Activated CD4-positive, alpha-beta memory T cell treated with anti-CD3 and anti-CD28 coated beads, Interleukin-2, amount 10 ng/mL, durations not matched to agents 7 days and 5 days (primary cell): ENCODE measurements at regions not wholly inside any gene's neighbourhood (a gene's known extent, or its start where the extent isn't known, plus 50 kb on each side); places are given as distances from the start of the nearest gene placed in this dataset.

Source experiments
- CTCF ChIA-PET: fragments of 350-600 bp; sonication (Branson Sonifier 250); formaldehyde crosslinking; loops from one replicate; lab custom pipeline; 2021; ENCODE audit warnings: antibody characterized with exemption, inconsistent platforms; lab: Charles Lee
- POLR2A ChIA-PET: fragments of 350-600 bp; sonication (Branson Sonifier 250); formaldehyde crosslinking; loops from one replicate; lab custom pipeline; 2021; ENCODE audit warnings: antibody characterized with exemption; lab: Charles Lee
- DNase-seq: peaks from one replicate; pipeline ENCODE4 v3.0.0-alpha.2; 2020
- H3K27ac Mint-ChIP-seq: one replicate; pipeline ENCODE4 v1.8.0; 2021; ENCODE audit warnings: mild to moderate bottlenecking, mixed read lengths
- H3K27me3 Mint-ChIP-seq: one replicate; pipeline ENCODE4 v1.8.0; 2021; ENCODE audit warnings: mixed read lengths
- H3K36me3 Mint-ChIP-seq: one replicate; pipeline ENCODE4 v1.8.0; 2021; ENCODE audit warnings: low read depth, mixed read lengths
- H3K4me1 Mint-ChIP-seq: one replicate; pipeline ENCODE4 v1.8.0; 2021; ENCODE audit warnings: mixed read lengths
- H3K4me3 Mint-ChIP-seq: one replicate; pipeline ENCODE4 v1.8.0; 2021; ENCODE audit warnings: mild to moderate bottlenecking, mixed read lengths
- H3K9me3 Mint-ChIP-seq: one replicate; pipeline ENCODE4 v1.8.0; 2021; ENCODE audit warnings: mixed read lengths

GRCh38 chr3:159821110-159821509 is 167.5 kb upstream of the IL12A start:
- Mint-ChIP-seq H3K9me3 (no peaks in the 10 kb centered on the region), H3K4me3 (no peak overlapping the region), H3K27ac (no peak overlapping the region), H3K4me1 (no peaks in the 10 kb centered on the region), H3K36me3 (no peaks in the 10 kb centered on the region), H3K27me3 (peaks cover 13% of the 10 kb centered on the region)
- ChIA-PET CTCF (no interaction called here), POLR2A (no interaction called here)
- DNase-seq, result no peak

- Mint-ChIP-seq H3K4me1 (no peaks in the 10 kb centered on the region), H3K27me3 (peaks cover 11% of the 10 kb centered on the region), H3K4me3 (no peak overlapping the region), H3K27ac (no peak overlapping the region), H3K36me3 (no peaks in the 10 kb centered on the region), H3K9me3 (no peaks in the 10 kb centered on the region)
- CTCF ChIA-PET, result no interaction called here
- POLR2A ChIA-PET, result no interaction called here
- no peak for DNase-seq
These were observed 166.9 kb upstream of the IL12A start for GRCh38 chr3:159821736-159822135.

GRCh38 chr3:159823780-159824179 is 164.9 kb upstream of the IL12A start:
- H3K27ac Mint-ChIP-seq, result no peak overlapping the region
- no peak for DNase-seq
- H3K4me3 Mint-ChIP-seq, result no peak overlapping the region
- H3K27me3 Mint-ChIP-seq, result peaks cover 11% of the 10 kb centered on the region
- no peaks in the 10 kb centered on the region for H3K4me1 Mint-ChIP-seq
- POLR2A ChIA-PET, result no interaction called here
- H3K36me3 Mint-ChIP-seq, result no peaks in the 10 kb centered on the region
- no peaks in the 10 kb centered on the region for H3K9me3 Mint-ChIP-seq
- CTCF ChIA-PET, result no interaction called here

GRCh38 chr3:159824333-159824732 is 164.3 kb upstream of the IL12A start:
- no peak for DNase-seq
- no peaks in the 10 kb centered on the region for H3K4me1 Mint-ChIP-seq
- no peak overlapping the region for H3K27ac Mint-ChIP-seq
- POLR2A ChIA-PET, result no interaction called here
- H3K9me3 Mint-ChIP-seq, result no peaks in the 10 kb centered on the region
- peaks cover 11% of the 10 kb centered on the region for H3K27me3 Mint-ChIP-seq
- CTCF ChIA-PET, result no interaction called here
- no peaks in the 10 kb centered on the region for H3K36me3 Mint-ChIP-seq
- H3K4me3 Mint-ChIP-seq, result no peak overlapping the region

GRCh38 chr3:159825216-159825854 is 163.3 kb upstream of the IL12A start:
- CTCF ChIA-PET, result no interaction called here
- POLR2A ChIA-PET, result no interaction called here
- DNase-seq, result no peak
- no peaks in the 10 kb centered on the region for H3K9me3 Mint-ChIP-seq
- no peaks in the 10 kb centered on the region for H3K4me1 Mint-ChIP-seq
- H3K4me3 Mint-ChIP-seq, result no peak overlapping the region
- no peak overlapping the region for H3K27ac Mint-ChIP-seq
- H3K27me3 Mint-ChIP-seq, result peaks cover 11% of the 10 kb centered on the region
- no peaks in the 10 kb centered on the region for H3K36me3 Mint-ChIP-seq

GRCh38 chr3:159828542-159828943 is 160.1 kb upstream of the IL12A start:
- POLR2A ChIA-PET, result no interaction called here
- no peak for DNase-seq
- Mint-ChIP-seq H3K9me3 (no peaks in the 10 kb centered on the region), H3K4me3 (no peak overlapping the region), H3K27ac (no peak overlapping the region), H3K27me3 (peaks cover 5% of the 10 kb centered on the region), H3K4me1 (no peaks in the 10 kb centered on the region), H3K36me3 (no peaks in the 10 kb centered on the region)
- CTCF ChIA-PET, result interaction anchor here (0.7 to 1.6 kb wide), 6 partner anchors 10 to 1039 kb away, joined by 3 to 9 read pairs (median 3); partner anchors contain the start of gene IL12A

GRCh38 chr3:159829056-159829455 is 159.6 kb upstream of the IL12A start:
- peaks cover 5% of the 10 kb centered on the region for H3K27me3 Mint-ChIP-seq
- CTCF ChIA-PET, result interaction anchor here (0.8 to 1.6 kb wide), 4 partner anchors 11 to 177 kb away, joined by 3 to 9 read pairs (median 4); partner anchors contain the start of gene IL12A
- H3K9me3 Mint-ChIP-seq, result no peaks in the 10 kb centered on the region
- POLR2A ChIA-PET, result no interaction called here
- DNase-seq, result no peak
- H3K36me3 Mint-ChIP-seq, result no peaks in the 10 kb centered on the region
- no peaks in the 10 kb centered on the region for H3K4me1 Mint-ChIP-seq
- H3K4me3 Mint-ChIP-seq, result no peak overlapping the region
- no peak overlapping the region for H3K27ac Mint-ChIP-seq

GRCh38 chr3:159829539-159830227 is 159.0 kb upstream of the IL12A start:
- no peak for DNase-seq
- H3K27ac Mint-ChIP-seq, result no peak overlapping the region
- CTCF ChIA-PET, result interaction anchor here (1.6 kb wide), 1 partner anchor 23 kb away, joined by 3 read pairs; no protein-coding TSS in a partner anchor
- H3K36me3 Mint-ChIP-seq, result no peaks in the 10 kb centered on the region
- no peak overlapping the region for H3K4me3 Mint-ChIP-seq
- H3K27me3 Mint-ChIP-seq, result peaks cover 5% of the 10 kb centered on the region
- no peaks in the 10 kb centered on the region for H3K9me3 Mint-ChIP-seq
- no peaks in the 10 kb centered on the region for H3K4me1 Mint-ChIP-seq
- POLR2A ChIA-PET, result no interaction called here

- Mint-ChIP-seq H3K27ac (no peak overlapping the region), H3K27me3 (peaks cover 5% of the 10 kb centered on the region), H3K4me1 (no peaks in the 10 kb centered on the region)
These were observed 158.0 kb upstream of the IL12A start for GRCh38 chr3:159830523-159831154.

GRCh38 chr3:159831466-159831865 is 157.2 kb upstream of the IL12A start:
- peaks cover 2% of the 10 kb centered on the region for H3K27me3 Mint-ChIP-seq
- no peaks in the 10 kb centered on the region for H3K36me3 Mint-ChIP-seq
- DNase-seq, result no peak
- H3K27ac Mint-ChIP-seq, result no peak overlapping the region
- H3K9me3 Mint-ChIP-seq, result no peaks in the 10 kb centered on the region
- POLR2A ChIA-PET, result no interaction called here
- no peaks in the 10 kb centered on the region for H3K4me1 Mint-ChIP-seq
- no peak overlapping the region for H3K4me3 Mint-ChIP-seq
- CTCF ChIA-PET, result no interaction called here

More at GRCh38 chr3:159830523-159831154, 158.0 kb upstream of the IL12A start:
- Mint-ChIP-seq H3K9me3 (no peaks in the 10 kb centered on the region), H3K4me3 (no peak overlapping the region), H3K36me3 (no peaks in the 10 kb centered on the region)
- CTCF ChIA-PET, result no interaction called here
- no peak for DNase-seq
- POLR2A ChIA-PET, result no interaction called here

GRCh38 chr3:159832024-159832423 is 156.6 kb upstream of the IL12A start:
- peaks cover 2% of the 10 kb centered on the region for H3K27me3 Mint-ChIP-seq
- H3K4me3 Mint-ChIP-seq, result no peak overlapping the region
- H3K36me3 Mint-ChIP-seq, result no peaks in the 10 kb centered on the region
- no peak overlapping the region for H3K27ac Mint-ChIP-seq
- no peaks in the 10 kb centered on the region for H3K4me1 Mint-ChIP-seq
- no peaks in the 10 kb centered on the region for H3K9me3 Mint-ChIP-seq
- POLR2A ChIA-PET, result no interaction called here
- CTCF ChIA-PET, result interaction anchor here (0.7 kb wide), 1 partner anchor 174 kb away, joined by 3 read pairs; no protein-coding TSS in a partner anchor
- DNase-seq, result no peak

- H3K9me3 Mint-ChIP-seq, result no peaks in the 10 kb centered on the region
- H3K27me3 Mint-ChIP-seq, result peaks cover 12% of the 10 kb centered on the region
- no peaks in the 10 kb centered on the region for H3K4me1 Mint-ChIP-seq
- CTCF ChIA-PET, result no interaction called here
- POLR2A ChIA-PET, result no interaction called here
- no peaks in the 10 kb centered on the region for H3K36me3 Mint-ChIP-seq
- H3K27ac Mint-ChIP-seq, result no peak overlapping the region
- no peak overlapping the region for H3K4me3 Mint-ChIP-seq
- no peak for DNase-seq
These were observed 153.5 kb upstream of the IL12A start for GRCh38 chr3:159835126-159835525.

GRCh38 chr3:159837725-159838124 is 150.9 kb upstream of the IL12A start:
- no peaks in the 10 kb centered on the region for H3K36me3 Mint-ChIP-seq
- ChIA-PET CTCF (no interaction called here), POLR2A (no interaction called here)
- H3K4me3 Mint-ChIP-seq, result no peak overlapping the region
- DNase-seq, result no peak
- H3K4me1 Mint-ChIP-seq, result no peaks in the 10 kb centered on the region
- H3K27ac Mint-ChIP-seq, result no peak overlapping the region
- H3K27me3 Mint-ChIP-seq, result peaks cover 28% of the 10 kb centered on the region
- H3K9me3 Mint-ChIP-seq, result no peaks in the 10 kb centered on the region
